DND-41 (cell line): ENCODE measurements at regions not wholly inside any gene's neighbourhood (a gene's known extent, or its start where the extent isn't known, plus 50 kb on each side); places are given as distances from the start of the nearest gene placed in this dataset.

ENCODE experiments used
- CTCF ChIP-seq: IDR thresholded peaks from 2 replicates; pipeline ENCODE4 v1.5.1; 2012; ENCODE audit warnings: borderline replicate concordance, low read length, moderate library complexity, mild to moderate bottlenecking; ENCODE audit not compliant: poor library complexity, severe bottlenecking; ENCODE audit errors: extremely low read depth
- EZH2 ChIP-seq: IDR thresholded peaks from 3 replicates; pipeline ENCODE4 v1.6.1; 2012; ENCODE audit warnings: borderline replicate concordance, low read depth, mild to moderate bottlenecking, moderate library complexity, low read length, inconsistent platforms; ENCODE audit not compliant: severe bottlenecking

- TF ChIP-seq CTCF (no peak), EZH2 (no peak)
These were observed 235.0 kb downstream of the ACTL7B start for GRCh38 chr9:108620767-108621166.
